ENCODE measurements at regions not wholly inside any gene's neighbourhood (a gene's known extent, or its start where the extent isn't known, plus 50 kb on each side); places are given as distances from the start of the nearest gene placed in this dataset.

DNA sequence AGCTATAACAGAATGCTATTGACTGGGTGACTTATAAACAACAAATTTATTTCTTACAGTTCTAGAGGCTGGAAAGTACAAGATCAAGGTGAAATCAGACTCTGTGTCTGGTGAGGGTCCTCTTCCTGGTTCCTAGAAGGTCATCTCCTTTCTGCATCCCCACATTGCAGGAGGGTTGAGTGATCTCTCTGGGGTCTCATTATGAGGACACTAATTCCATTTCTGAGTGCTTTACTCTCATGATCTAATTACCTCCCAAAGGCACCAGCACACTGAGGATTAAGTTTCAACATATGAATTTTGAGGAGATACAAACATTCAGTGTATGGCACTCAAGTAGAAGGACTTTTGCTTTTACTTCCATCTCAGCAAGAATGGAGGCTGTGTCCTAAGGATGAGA is 534.1 kb upstream of the KCNMB2 start:
- no peak overlapping the region for H3K4me3 ChIP-seq (replicated peaks; ENCODE audit: low read depth, low read length)
- no peak for DNase-seq (ENCODE audit: low read depth)
- TF ChIP-seq, protein P1, sequence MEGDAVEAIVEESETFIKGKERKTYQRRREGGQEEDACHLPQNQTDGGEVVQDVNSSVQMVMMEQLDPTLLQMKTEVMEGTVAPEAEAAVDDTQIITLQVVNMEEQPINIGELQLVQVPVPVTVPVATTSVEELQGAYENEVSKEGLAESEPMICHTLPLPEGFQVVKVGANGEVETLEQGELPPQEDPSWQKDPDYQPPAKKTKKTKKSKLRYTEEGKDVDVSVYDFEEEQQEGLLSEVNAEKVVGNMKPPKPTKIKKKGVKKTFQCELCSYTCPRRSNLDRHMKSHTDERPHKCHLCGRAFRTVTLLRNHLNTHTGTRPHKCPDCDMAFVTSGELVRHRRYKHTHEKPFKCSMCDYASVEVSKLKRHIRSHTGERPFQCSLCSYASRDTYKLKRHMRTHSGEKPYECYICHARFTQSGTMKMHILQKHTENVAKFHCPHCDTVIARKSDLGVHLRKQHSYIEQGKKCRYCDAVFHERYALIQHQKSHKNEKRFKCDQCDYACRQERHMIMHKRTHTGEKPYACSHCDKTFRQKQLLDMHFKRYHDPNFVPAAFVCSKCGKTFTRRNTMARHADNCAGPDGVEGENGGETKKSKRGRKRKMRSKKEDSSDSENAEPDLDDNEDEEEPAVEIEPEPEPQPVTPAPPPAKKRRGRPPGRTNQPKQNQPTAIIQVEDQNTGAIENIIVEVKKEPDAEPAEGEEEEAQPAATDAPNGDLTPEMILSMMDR (IDR thresholded peaks at IDR 0.05; ENCODE audit: low read length, missing control alignments) = no peak

DNA sequence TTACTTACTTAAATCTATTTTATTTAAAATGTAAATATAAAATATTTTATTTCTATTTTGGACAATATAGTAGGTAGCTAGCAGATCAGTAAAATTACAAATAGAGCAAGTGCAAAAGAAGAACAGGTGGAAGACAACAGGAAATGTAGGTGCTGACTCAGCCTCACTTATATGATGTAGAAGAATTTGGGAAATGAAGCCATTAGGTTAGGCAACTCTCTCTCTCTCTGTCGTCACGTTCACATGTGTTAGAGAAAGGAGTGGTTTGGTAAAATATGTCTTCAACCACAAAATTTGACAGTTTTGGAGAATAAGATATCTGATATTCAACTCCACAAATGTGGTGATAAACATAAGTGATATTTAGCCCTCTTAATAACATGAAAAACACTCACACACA is 532.5 kb upstream of the KCNMB2 start:
- H3K4me3 ChIP-seq (replicated peaks; ENCODE audit: low read depth, low read length) = no peak overlapping the region
- DNase-seq (ENCODE audit: low read depth) = peak; percentile 29
- TF ChIP-seq, protein P1 (IDR thresholded peaks at IDR 0.05; ENCODE audit: low read length, missing control alignments) = no peak

DNA sequence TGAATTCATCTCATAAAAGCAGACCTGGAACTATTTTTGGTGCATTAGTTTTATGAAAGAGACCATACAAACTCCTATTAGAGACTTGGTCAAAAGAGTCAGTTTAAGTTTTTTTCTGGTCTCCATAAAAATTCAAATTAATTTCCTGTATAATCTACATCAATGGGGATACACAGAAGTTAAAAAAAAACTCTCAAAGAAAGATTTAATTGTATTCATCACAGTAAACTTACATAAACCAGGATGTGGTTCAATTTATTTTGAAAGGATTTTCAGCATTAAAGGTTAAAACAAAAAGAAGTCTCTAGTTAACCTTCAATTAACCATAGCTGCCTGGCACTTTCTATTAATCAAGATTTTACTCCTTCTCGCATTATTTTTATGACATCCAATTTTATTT is 530.3 kb upstream of the KCNMB2 start:
- TF ChIP-seq, protein P1 (IDR thresholded peaks at IDR 0.05; ENCODE audit: low read length, missing control alignments) = no peak
- no peak for DNase-seq (ENCODE audit: low read depth)

GRCh38 chr3:178010306-178010705 is 525.9 kb upstream of the KCNMB2 start:
- DNase-seq (ENCODE audit: low read depth) = no peak
- TF ChIP-seq, protein P1 (IDR thresholded peaks at IDR 0.05; ENCODE audit: low read length, missing control alignments) = no peak
- no peak overlapping the region for H3K4me3 ChIP-seq (replicated peaks; ENCODE audit: low read depth, low read length)

More for the DNA sequence above, 530.3 kb upstream of the KCNMB2 start:
- H3K4me3 ChIP-seq (replicated peaks; ENCODE audit: low read depth, low read length) = no peak overlapping the region

- no peak for DNase-seq (ENCODE audit: low read depth)
- H3K4me3 ChIP-seq (replicated peaks; ENCODE audit: low read depth, low read length) = no peak overlapping the region
- TF ChIP-seq, protein P1 (IDR thresholded peaks at IDR 0.05; ENCODE audit: low read length, missing control alignments) = no peak
Observed at GRCh38 chr3:178019645-178020044, 516.6 kb upstream of the KCNMB2 start.

- TF ChIP-seq, protein P1 (IDR thresholded peaks at IDR 0.05; ENCODE audit: low read length, missing control alignments) = no peak
- H3K4me3 ChIP-seq (replicated peaks; ENCODE audit: low read depth, low read length) = no peak overlapping the region
- peak; percentile 15 for DNase-seq (ENCODE audit: low read depth)
Observed at GRCh38 chr3:178022599-178022998, 513.6 kb upstream of the KCNMB2 start.

GRCh38 chr3:178028933-178029332 is 507.3 kb upstream of the KCNMB2 start:
- no peak for DNase-seq (ENCODE audit: low read depth)
- no peak overlapping the region for H3K4me3 ChIP-seq (replicated peaks; ENCODE audit: low read depth, low read length)
- TF ChIP-seq, protein P1 (IDR thresholded peaks at IDR 0.05; ENCODE audit: low read length, missing control alignments) = no peak

Measured in fibroblast of pulmonary artery (primary cell).